Naive B cell (primary cell): ENCODE measurements at regions not wholly inside any gene's neighbourhood (a gene's known extent, or its start where the extent isn't known, plus 50 kb on each side); places are given as distances from the start of the nearest gene placed in this dataset.
A peak's percentile ranks its signal among the peaks of the same experiment; 100 is the strongest.
"Not testable (repeated sequence)": the region's sequence is repeated elsewhere in the genome, so short reads cannot be mapped to it uniquely, and the experiment has no call there.

Experiments used
- ATAC-seq, 2 donors: fragments of 150-1000 bp; cut with Tn5 transposase; 2 replicates each; pipeline ENCODE4 v1.10.0; 2021; ENCODE audit warnings: low read depth in 2 of 2, mild to moderate bottlenecking in 2 of 2, moderate library complexity in 2 of 2
- DNase-seq: peaks from one replicate; pipeline ENCODE4 v3.0.0; 2022
- H3K27ac Mint-ChIP-seq, 6 donors: one replicate each; pipeline ENCODE4 v1.8.0; 2020 to 2022; ENCODE audit warnings: mild to moderate bottlenecking in 6 of 6, mixed read lengths in 6 of 6, moderate library complexity in 5 of 6, inconsistent platforms in 2 of 6
- H3K27me3 Mint-ChIP-seq, 3 donors: one replicate each; pipeline ENCODE4 v1.8.0; 2021 to 2022; ENCODE audit warnings: mixed read lengths in 3 of 3, mild to moderate bottlenecking in 1 of 3
- H3K36me3 Mint-ChIP-seq, 2 donors: one replicate each; pipeline ENCODE4 v1.8.0; 2020 to 2022; ENCODE audit warnings: mixed read lengths in 2 of 2, inconsistent platforms in 1 of 2, mild to moderate bottlenecking in 1 of 2
- H3K4me1 Mint-ChIP-seq, 3 donors: one replicate each; pipeline ENCODE4 v1.8.0; 2020 to 2022; ENCODE audit warnings: mixed read lengths in 3 of 3, inconsistent platforms in 1 of 3, mild to moderate bottlenecking in 1 of 3, moderate library complexity in 1 of 3
- H3K4me3 Mint-ChIP-seq, 8 donors: one replicate each; pipeline ENCODE4 v1.8.0; 2020 to 2022; ENCODE audit warnings: mild to moderate bottlenecking in 8 of 8, mixed read lengths in 8 of 8, moderate library complexity in 8 of 8, inconsistent platforms in 2 of 8
- H3K9me3 Mint-ChIP-seq, 7 donors: one replicate each; pipeline ENCODE4 v1.8.0; 2020 to 2022; ENCODE audit warnings: mixed read lengths in 7 of 7, mild to moderate bottlenecking in 5 of 7, inconsistent platforms in 2 of 7, moderate library complexity in 1 of 7

GRCh38 chr9:129414993-129415941 is 205.6 kb downstream of the C9orf50 start:
- ATAC-seq (no peak), DNase-seq (no peak)
- peaks cover 0 to 3% (median 0%) of the 10 kb centered on the region in 3 donors for H3K27me3 Mint-ChIP-seq
- peaks cover 14 to 34% (median 33%) of the 10 kb centered on the region in 3 donors for H3K4me1 Mint-ChIP-seq
- peak overlapping the region; percentile 15 to 99 (median 75) for H3K27ac Mint-ChIP-seq
- H3K4me3 Mint-ChIP-seq = peak overlapping the region in 6 of 8 donors; percentile 5 to 95 (median 89)
- peaks cover 0 to 6% of the 10 kb centered on the region in 2 donors for H3K36me3 Mint-ChIP-seq
- peaks cover 0 to 5% (median 0%) of the 10 kb centered on the region in 7 donors for H3K9me3 Mint-ChIP-seq

- H3K4me1 Mint-ChIP-seq = peaks cover 16 to 36% (median 34%) of the 10 kb centered on the region in 3 donors
- peaks cover 0 to 8% of the 10 kb centered on the region in 2 donors for H3K36me3 Mint-ChIP-seq
- H3K27ac Mint-ChIP-seq = peak overlapping the region; percentile 99
- peaks cover 0 to 9% (median 0%) of the 10 kb centered on the region in 7 donors for H3K9me3 Mint-ChIP-seq
- peak; percentile 45 for DNase-seq
- H3K4me3 Mint-ChIP-seq = peak overlapping the region; percentile 84 to 95 (median 91)
- H3K27me3 Mint-ChIP-seq = peaks cover 0 to 2% (median 0%) of the 10 kb centered on the region in 3 donors
- ATAC-seq = peak; percentile 11 to 19
Measured at GRCh38 chr9:129414377-129414992, 206.4 kb downstream of the C9orf50 start.

- H3K4me1 Mint-ChIP-seq = peaks cover 16 to 36% (median 34%) of the 10 kb centered on the region in 3 donors
- no peaks in the 10 kb centered on the region for H3K27me3 Mint-ChIP-seq
- ATAC-seq = peak; percentile 78 to 80
Measured at GRCh38 chr9:129413537-129414376, 207.1 kb downstream of the C9orf50 start.

GRCh38 chr9:129412814-129413536 is 207.9 kb downstream of the C9orf50 start:
- no peak for ATAC-seq
- H3K27me3 Mint-ChIP-seq = peaks cover 4 to 5% (median 4%) of the 10 kb centered on the region in 3 donors
- peaks cover 16 to 38% (median 38%) of the 10 kb centered on the region in 3 donors for H3K4me1 Mint-ChIP-seq

More at GRCh38 chr9:129413537-129414376, 207.1 kb downstream of the C9orf50 start:
- H3K36me3 Mint-ChIP-seq = peaks cover 0 to 8% of the 10 kb centered on the region in 2 donors
- peak overlapping the region; percentile 99 to 100 (median 99) for H3K27ac Mint-ChIP-seq
- H3K4me3 Mint-ChIP-seq = peak overlapping the region; percentile 84 to 95 (median 91)
- peak; percentile 98 for DNase-seq
- H3K9me3 Mint-ChIP-seq = peaks cover 0 to 9% (median 0%) of the 10 kb centered on the region in 7 donors

GRCh38 chr9:129412176-129412813 is 208.6 kb downstream of the C9orf50 start:
- Mint-ChIP-seq H3K27ac (peak overlapping the region; percentile 99 to 100 (median 99)), H3K27me3 (peaks cover 5 to 12% (median 10%) of the 10 kb centered on the region in 3 donors), H3K4me1 (peaks cover 16 to 36% (median 35%) of the 10 kb centered on the region in 3 donors), H3K4me3 (peak overlapping the region; percentile 79 to 92 (median 88))
- H3K9me3 Mint-ChIP-seq, ATAC-seq, H3K36me3 Mint-ChIP-seq, DNase-seq: not testable (repeated sequence)

More at GRCh38 chr9:129412814-129413536, 207.9 kb downstream of the C9orf50 start:
- H3K36me3 Mint-ChIP-seq = peaks cover 0 to 8% of the 10 kb centered on the region in 2 donors
- H3K4me3 Mint-ChIP-seq = peak overlapping the region; percentile 79 to 92 (median 88)
- no peak for DNase-seq
- H3K9me3 Mint-ChIP-seq = peaks cover 0 to 9% (median 0%) of the 10 kb centered on the region in 7 donors
- peak overlapping the region; percentile 99 to 100 (median 99) for H3K27ac Mint-ChIP-seq

GRCh38 chr9:129411501-129412175 is 209.3 kb downstream of the C9orf50 start:
- H3K9me3 Mint-ChIP-seq = peaks cover 0 to 9% (median 0%) of the 10 kb centered on the region in 7 donors
- peak overlapping the region in 5 of 6 donors; percentile 68 to 100 (median 72) for H3K27ac Mint-ChIP-seq
- peaks cover 5 to 19% (median 16%) of the 10 kb centered on the region in 3 donors for H3K27me3 Mint-ChIP-seq
- peaks cover 16 to 31% (median 30%) of the 10 kb centered on the region in 3 donors for H3K4me1 Mint-ChIP-seq
- DNase-seq (no peak), ATAC-seq (no peak)
- peaks cover 0 to 8% of the 10 kb centered on the region in 2 donors for H3K36me3 Mint-ChIP-seq
- H3K4me3 Mint-ChIP-seq = peak overlapping the region in 3 of 8 donors; percentile 42 to 88 (median 47)

GRCh38 chr9:129410226-129410625 is 210.7 kb downstream of the C9orf50 start:
- Mint-ChIP-seq H3K4me1 (peaks cover 19 to 29% (median 27%) of the 10 kb centered on the region in 3 donors), H3K36me3 (peaks cover 0 to 8% of the 10 kb centered on the region in 2 donors), H3K27ac (peak overlapping the region; percentile 1 to 99 (median 70)), H3K9me3 (peaks cover 0 to 9% (median 1%) of the 10 kb centered on the region in 7 donors), H3K27me3 (peaks cover 5 to 29% (median 22%) of the 10 kb centered on the region in 3 donors), H3K4me3 (peak overlapping the region in 1 of 8 donors; percentile 38)
- ATAC-seq (no peak), DNase-seq (no peak)

GRCh38 chr9:129408535-129409215 is 212.2 kb downstream of the C9orf50 start:
- no peak for DNase-seq
- Mint-ChIP-seq H3K27me3 (peaks cover 5 to 34% (median 26%) of the 10 kb centered on the region in 3 donors), H3K36me3 (peaks cover 0 to 8% of the 10 kb centered on the region in 2 donors), H3K4me3 (no peak overlapping the region), H3K27ac (peak overlapping the region in 1 of 6 donors; percentile 58), H3K9me3 (peaks cover 0 to 9% (median 1%) of the 10 kb centered on the region in 7 donors), H3K4me1 (peaks cover 14 to 20% (median 17%) of the 10 kb centered on the region in 3 donors)
- ATAC-seq = no peak

GRCh38 chr9:129407905-129408452 is 212.9 kb downstream of the C9orf50 start:
- peak overlapping the region in 1 of 6 donors; percentile 58 for H3K27ac Mint-ChIP-seq
- H3K27me3 Mint-ChIP-seq = peaks cover 5 to 41% (median 33%) of the 10 kb centered on the region in 3 donors
- H3K36me3 Mint-ChIP-seq = peaks cover 0 to 8% of the 10 kb centered on the region in 2 donors
- peaks cover 0 to 9% (median under 1%) of the 10 kb centered on the region in 7 donors for H3K9me3 Mint-ChIP-seq
- peaks cover 14 to 20% (median 19%) of the 10 kb centered on the region in 3 donors for H3K4me1 Mint-ChIP-seq
- ATAC-seq = no peak
- peak overlapping the region in 1 of 8 donors; percentile 72 for H3K4me3 Mint-ChIP-seq
- no peak for DNase-seq
